ENCODE measurements at regions not wholly inside any gene's neighbourhood (a gene's known extent, or its start where the extent isn't known, plus 50 kb on each side); places are given as distances from the start of the nearest gene placed in this dataset.
A peak's percentile ranks its signal among the peaks of the same experiment; 100 is the strongest.

GRCh38 chr5:117588611-117589010, 1014.0 kb upstream of the SEMA6A start:
- Histone ChIP-seq H3K36me3 (ENCODE audit: control insufficient read depth in 4 of 4, insufficient read depth in 4 of 4, low read length in 4 of 4) (no peaks in the 10 kb centered on the region), H3K27ac (ENCODE audit: low read depth in 1 of 2, low read length in 1 of 2) (no peak overlapping the region), H3K4me1 (ENCODE audit: control insufficient read depth in 5 of 5, insufficient read depth in 5 of 5, low read length in 5 of 5) (no peaks in the 10 kb centered on the region), H3K4me3 (no peak overlapping the region), H3K27me3 (ENCODE audit: control insufficient read depth in 3 of 3, insufficient read depth in 3 of 3, low read length in 2 of 3) (no peaks in the 10 kb centered on the region), H3K9me3 (ENCODE audit: control insufficient read depth in 4 of 4, insufficient read depth in 3 of 4, low read length in 3 of 4) (no peaks in the 10 kb centered on the region), H3K9ac (ENCODE audit: insufficient read depth in 1 of 2, low read length in 2 of 2) (no peak overlapping the region)
- no peak for TF ChIP-seq CTCF (IDR thresholded peaks at IDR 0.05; ENCODE audit: control extremely low read depth, extremely low read depth)
- 83 to 90% methylated on average over 2 of the region's 2 CpGs for WGBS, 2 donors
- DNase-seq = no peak
- ATAC-seq (ENCODE audit: insufficient read depth, low FRiP score) = no peak

- H3K9me3 ChIP-seq (ENCODE audit: control insufficient read depth in 4 of 4, insufficient read depth in 3 of 4, low read length in 3 of 4) = no peaks in the 10 kb centered on the region
- H3K9ac ChIP-seq (ENCODE audit: insufficient read depth in 1 of 2, low read length in 2 of 2) = no peak overlapping the region
- WGBS, 2 donors = 87 to 93% methylated on average over 1 of the region's 1 CpG
- H3K4me3 ChIP-seq = no peak overlapping the region
- no peak for DNase-seq
- no peak overlapping the region for H3K27ac ChIP-seq (ENCODE audit: low read depth in 1 of 2, low read length in 1 of 2)
- H3K4me1 ChIP-seq (ENCODE audit: control insufficient read depth in 5 of 5, insufficient read depth in 5 of 5, low read length in 5 of 5) = no peaks in the 10 kb centered on the region
- no peaks in the 10 kb centered on the region for H3K27me3 ChIP-seq (ENCODE audit: control insufficient read depth in 3 of 3, insufficient read depth in 3 of 3, low read length in 2 of 3)
- no peaks in the 10 kb centered on the region for H3K36me3 ChIP-seq (ENCODE audit: control insufficient read depth in 4 of 4, insufficient read depth in 4 of 4, low read length in 4 of 4)
- TF ChIP-seq CTCF (IDR thresholded peaks at IDR 0.05; ENCODE audit: control extremely low read depth, extremely low read depth) = no peak
- no peak for ATAC-seq (ENCODE audit: insufficient read depth, low FRiP score)
Measured at GRCh38 chr5:117587111-117587510, 1012.5 kb upstream of the SEMA6A start.

GRCh38 chr5:117568622-117569021, 994.0 kb upstream of the SEMA6A start:
- 87 to 88% methylated on average over 1 of the region's 1 CpG for WGBS, 2 donors
- no peak overlapping the region for H3K27ac ChIP-seq (ENCODE audit: low read depth in 1 of 2, low read length in 1 of 2)
- ATAC-seq (ENCODE audit: insufficient read depth, low FRiP score) = no peak
- H3K4me3 ChIP-seq = no peak overlapping the region
- H3K27me3 ChIP-seq (ENCODE audit: control insufficient read depth in 3 of 3, insufficient read depth in 3 of 3, low read length in 2 of 3) = no peaks in the 10 kb centered on the region
- no peak overlapping the region for H3K9ac ChIP-seq (ENCODE audit: insufficient read depth in 1 of 2, low read length in 2 of 2)
- no peaks in the 10 kb centered on the region for H3K9me3 ChIP-seq (ENCODE audit: control insufficient read depth in 4 of 4, insufficient read depth in 3 of 4, low read length in 3 of 4)
- no peak for DNase-seq
- H3K4me1 ChIP-seq (ENCODE audit: control insufficient read depth in 5 of 5, insufficient read depth in 5 of 5, low read length in 5 of 5) = peaks cover 0 to 4% (median 0%) of the 10 kb centered on the region in 5 donors
- H3K36me3 ChIP-seq (ENCODE audit: control insufficient read depth in 4 of 4, insufficient read depth in 4 of 4, low read length in 4 of 4) = no peaks in the 10 kb centered on the region
- TF ChIP-seq CTCF (IDR thresholded peaks at IDR 0.05; ENCODE audit: control extremely low read depth, extremely low read depth) = no peak

GRCh38 chr5:117568126-117568525, 993.5 kb upstream of the SEMA6A start:
- WGBS, 2 donors = 82 to 88% methylated on average over 2 of the region's 2 CpGs
- ATAC-seq (ENCODE audit: insufficient read depth, low FRiP score) (no peak), DNase-seq (peak in 2 of 3 donors; percentile 28 to 31)
- H3K27ac ChIP-seq (ENCODE audit: low read depth in 1 of 2, low read length in 1 of 2) = no peak overlapping the region
- no peaks in the 10 kb centered on the region for H3K27me3 ChIP-seq (ENCODE audit: control insufficient read depth in 3 of 3, insufficient read depth in 3 of 3, low read length in 2 of 3)
- no peak overlapping the region for H3K9ac ChIP-seq (ENCODE audit: insufficient read depth in 1 of 2, low read length in 2 of 2)
- no peak for TF ChIP-seq CTCF (IDR thresholded peaks at IDR 0.05; ENCODE audit: control extremely low read depth, extremely low read depth)
- H3K36me3 ChIP-seq (ENCODE audit: control insufficient read depth in 4 of 4, insufficient read depth in 4 of 4, low read length in 4 of 4) = no peaks in the 10 kb centered on the region
- no peaks in the 10 kb centered on the region for H3K9me3 ChIP-seq (ENCODE audit: control insufficient read depth in 4 of 4, insufficient read depth in 3 of 4, low read length in 3 of 4)
- H3K4me1 ChIP-seq (ENCODE audit: control insufficient read depth in 5 of 5, insufficient read depth in 5 of 5, low read length in 5 of 5) = peaks cover 0 to 4% (median 0%) of the 10 kb centered on the region in 5 donors
- no peak overlapping the region for H3K4me3 ChIP-seq
